HEK293 (cell line): ENCODE measurements at regions not wholly inside any gene's neighbourhood (a gene's known extent, or its start where the extent isn't known, plus 50 kb on each side); places are given as distances from the start of the nearest gene placed in this dataset.

Source experiments
- KLF10 ChIP-seq: fragments of 450-650 bp; IDR thresholded peaks from 2 replicates; pipeline ENCODE4 v1.5.1; 2018; ENCODE audit warnings: missing biosample characterization, mild to moderate bottlenecking, missing genetic modification characterization
- KLF16 ChIP-seq: fragments of 450-650 bp; formaldehyde crosslinking; IDR thresholded peaks from 2 replicates; pipeline ENCODE4 v1.5.1; 2017; ENCODE audit warnings: missing biosample characterization, missing genetic modification characterization
- PRDM10 ChIP-seq: fragments of 450-650 bp; formaldehyde crosslinking; IDR thresholded peaks from 2 replicates; pipeline ENCODE4 v1.5.1; 2016; ENCODE audit warnings: missing biosample characterization, missing genetic modification characterization
- YY1 ChIP-seq: fragments of 450-650 bp; formaldehyde crosslinking; IDR thresholded peaks from 2 replicates; pipeline ENCODE4 v1.5.1; 2018; ENCODE audit warnings: missing biosample characterization, missing genetic modification characterization
- ZBTB49 ChIP-seq: fragments of 450-650 bp; formaldehyde crosslinking; IDR thresholded peaks from 2 replicates; pipeline ENCODE4 v1.5.1; 2016; ENCODE audit warnings: missing biosample characterization, missing genetic modification characterization, low read depth
- ZIC2 ChIP-seq: fragments of 450-650 bp; formaldehyde crosslinking; IDR thresholded peaks from 2 replicates; pipeline ENCODE4 v1.5.1; 2016; ENCODE audit warnings: missing biosample characterization, missing genetic modification characterization
- ZNF174 ChIP-seq: fragments of 450-650 bp; formaldehyde crosslinking; IDR thresholded peaks from 2 replicates; pipeline ENCODE4 v1.5.0; 2017; ENCODE audit warnings: missing biosample characterization, mild to moderate bottlenecking, missing genetic modification characterization
- ZNF214 ChIP-seq: fragments of 450-650 bp; formaldehyde crosslinking; IDR thresholded peaks from 2 replicates; pipeline ENCODE4 v1.5.1; 2017; ENCODE audit warnings: missing biosample characterization, mild to moderate bottlenecking, missing genetic modification characterization, borderline replicate concordance
- ZNF366 ChIP-seq: fragments of 450-650 bp; formaldehyde crosslinking; conservative IDR thresholded peaks from 2 replicates; pipeline ENCODE4 v1.5.1; 2016; ENCODE audit warnings: missing biosample characterization, missing genetic modification characterization
- ZNF513 ChIP-seq: fragments of 450-650 bp; IDR thresholded peaks from 2 replicates; pipeline ENCODE4 v1.5.1; 2018; ENCODE audit warnings: missing biosample characterization, missing genetic modification characterization
- ZNF548 ChIP-seq: fragments of 450-650 bp; formaldehyde crosslinking; IDR thresholded peaks from 2 replicates; pipeline ENCODE4 v1.5.1; 2016; ENCODE audit warnings: missing biosample characterization, missing genetic modification characterization
- ZNF747 ChIP-seq: fragments of 450-650 bp; formaldehyde crosslinking; IDR thresholded peaks from 2 replicates; pipeline ENCODE4 v1.5.1; 2016; ENCODE audit warnings: missing biosample characterization, missing genetic modification characterization
- TF ChIP-seq, protein P1 (sequence below): fragments of 450-650 bp; formaldehyde crosslinking; IDR thresholded peaks from 2 replicates; pipeline ENCODE4 v1.5.1; 2016; ENCODE audit warnings: missing biosample characterization, missing genetic modification characterization

- no peak for TF ChIP-seq ZNF366
- no peak for TF ChIP-seq YY1 (tag by site-specific recombination)
- TF ChIP-seq ZNF747 (tag by site-specific recombination), result no peak
- TF ChIP-seq, protein P1, sequence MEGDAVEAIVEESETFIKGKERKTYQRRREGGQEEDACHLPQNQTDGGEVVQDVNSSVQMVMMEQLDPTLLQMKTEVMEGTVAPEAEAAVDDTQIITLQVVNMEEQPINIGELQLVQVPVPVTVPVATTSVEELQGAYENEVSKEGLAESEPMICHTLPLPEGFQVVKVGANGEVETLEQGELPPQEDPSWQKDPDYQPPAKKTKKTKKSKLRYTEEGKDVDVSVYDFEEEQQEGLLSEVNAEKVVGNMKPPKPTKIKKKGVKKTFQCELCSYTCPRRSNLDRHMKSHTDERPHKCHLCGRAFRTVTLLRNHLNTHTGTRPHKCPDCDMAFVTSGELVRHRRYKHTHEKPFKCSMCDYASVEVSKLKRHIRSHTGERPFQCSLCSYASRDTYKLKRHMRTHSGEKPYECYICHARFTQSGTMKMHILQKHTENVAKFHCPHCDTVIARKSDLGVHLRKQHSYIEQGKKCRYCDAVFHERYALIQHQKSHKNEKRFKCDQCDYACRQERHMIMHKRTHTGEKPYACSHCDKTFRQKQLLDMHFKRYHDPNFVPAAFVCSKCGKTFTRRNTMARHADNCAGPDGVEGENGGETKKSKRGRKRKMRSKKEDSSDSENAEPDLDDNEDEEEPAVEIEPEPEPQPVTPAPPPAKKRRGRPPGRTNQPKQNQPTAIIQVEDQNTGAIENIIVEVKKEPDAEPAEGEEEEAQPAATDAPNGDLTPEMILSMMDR, result no peak
- no peak for TF ChIP-seq ZIC2 (tag by site-specific recombination)
- TF ChIP-seq ZNF513 (tag by site-specific recombination), result no peak
- no peak for TF ChIP-seq ZNF548 (tag by site-specific recombination)
- no peak for TF ChIP-seq PRDM10 (tag by site-specific recombination)
- no peak for TF ChIP-seq ZBTB49 (tag by site-specific recombination)
- TF ChIP-seq ZNF174 (tag by site-specific recombination), result no peak
- TF ChIP-seq KLF10 (tag by site-specific recombination), result no peak
- no peak for TF ChIP-seq KLF16 (tag by site-specific recombination)
- TF ChIP-seq ZNF214 (tag by site-specific recombination), result no peak
Measured at GRCh38 chr2:215826376-215826775, 187.0 kb downstream of the MREG start.
